ENCODE measurements at regions not wholly inside any gene's neighbourhood (a gene's known extent, or its start where the extent isn't known, plus 50 kb on each side); places are given as distances from the start of the nearest gene placed in this dataset.

- peak; percentile 36 for DNase-seq (ENCODE audit: low spot score)
Measured at GRCh38 chr15:89399238-89400115, 64.9 kb upstream of the POLG start.

- DNase-seq (ENCODE audit: low spot score): no peak
Measured at GRCh38 chr15:89398896-89399237, 64.2 kb upstream of the POLG start.

GRCh38 chr15:89397653-89398023, 63.0 kb upstream of the POLG start:
- no peak for DNase-seq (ENCODE audit: low spot score)

- no peak for DNase-seq (ENCODE audit: low spot score)
Measured at GRCh38 chr15:89396723-89397652, 62.4 kb upstream of the POLG start.

- DNase-seq (ENCODE audit: low spot score): no peak
Measured at GRCh38 chr15:89395996-89396395, 61.4 kb upstream of the POLG start.

- peak; percentile 23 for DNase-seq (ENCODE audit: low spot score)
Measured at GRCh38 chr15:89395461-89395871, 60.8 kb upstream of the POLG start.

GRCh38 chr15:89395031-89395430, 60.4 kb upstream of the POLG start:
- no peak for DNase-seq (ENCODE audit: low spot score)

GRCh38 chr15:89393056-89393455, 58.4 kb upstream of the POLG start:
- DNase-seq (ENCODE audit: low spot score): no peak

- DNase-seq (ENCODE audit: low spot score): no peak
Measured at GRCh38 chr15:89391685-89392257, 57.1 kb upstream of the POLG start.

GRCh38 chr15:89389841-89390603, 55.4 kb upstream of the POLG start:
- no peak for DNase-seq (ENCODE audit: low spot score)

- DNase-seq (ENCODE audit: low spot score): no peak
Measured at GRCh38 chr15:89387140-89387903, 52.7 kb upstream of the POLG start.

- no peak for DNase-seq (ENCODE audit: low spot score)
Measured at GRCh38 chr15:89385596-89386331, 51.1 kb upstream of the POLG start.

All from putamen (tissue), 1 donor.